ENCODE measurements at regions not wholly inside any gene's neighbourhood (a gene's known extent, or its start where the extent isn't known, plus 50 kb on each side); places are given as distances from the start of the nearest gene placed in this dataset.
A peak's percentile ranks its signal among the peaks of the same experiment; 100 is the strongest.

DNA sequence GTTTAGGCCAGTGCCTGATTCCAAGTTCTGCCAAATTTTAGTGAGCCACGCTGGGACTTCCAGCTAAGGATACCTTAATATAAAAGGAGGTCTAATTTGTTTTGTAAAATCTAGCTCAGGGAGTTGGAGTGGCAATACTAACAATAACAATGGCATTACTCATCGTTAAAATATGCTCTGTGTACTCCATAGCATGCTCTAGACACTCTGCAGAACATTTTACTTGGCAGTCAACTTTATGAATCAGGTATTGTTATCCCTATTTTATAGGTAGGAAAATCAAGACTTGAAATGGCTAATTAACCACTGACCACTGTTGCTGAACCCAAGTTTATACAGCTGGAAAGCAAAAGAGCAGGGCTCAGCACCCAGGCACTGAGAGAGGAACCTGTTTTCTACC lies 485.0 kb upstream of the KIRREL3 start:
- 55 to 71% methylated on average over 2 of the region's 2 CpGs for WGBS, 2 donors
- ATAC-seq (ENCODE audit: insufficient read depth, low FRiP score): no peak

DNA sequence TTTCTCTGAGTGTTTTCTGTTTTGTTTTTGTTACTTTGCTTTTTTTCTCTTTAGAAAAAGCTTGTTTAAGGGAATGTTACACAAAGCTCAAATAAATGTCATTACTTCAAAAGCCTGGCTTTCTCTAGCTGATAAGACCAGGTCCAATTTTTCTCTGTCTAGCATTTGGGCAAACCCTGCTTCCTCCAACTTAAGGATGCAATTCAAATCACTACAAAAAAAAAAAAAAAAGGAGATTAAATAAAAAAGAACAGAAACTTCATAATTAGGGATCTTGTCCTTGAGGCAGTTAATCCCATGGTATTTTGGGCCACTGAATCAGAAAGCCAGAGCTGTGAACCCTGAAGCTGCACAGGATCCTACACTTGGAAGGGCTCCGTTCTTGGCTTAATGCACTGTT lies 480.8 kb upstream of the KIRREL3 start:
- Histone ChIP-seq H3K27me3 (ENCODE audit: control insufficient read depth in 3 of 3, insufficient read depth in 3 of 3, low read length in 2 of 3) (no peaks in the 10 kb centered on the region), H3K4me1 (ENCODE audit: control insufficient read depth in 5 of 5, insufficient read depth in 5 of 5, low read length in 5 of 5) (no peaks in the 10 kb centered on the region), H3K9ac (ENCODE audit: insufficient read depth in 1 of 2, low read length in 2 of 2) (no peak overlapping the region), H3K4me3 (no peak overlapping the region), H3K9me3 (ENCODE audit: control insufficient read depth in 4 of 4, insufficient read depth in 3 of 4, low read length in 3 of 4) (no peaks in the 10 kb centered on the region), H3K27ac (ENCODE audit: low read depth in 1 of 2, low read length in 1 of 2) (no peak overlapping the region), H3K36me3 (ENCODE audit: control insufficient read depth in 4 of 4, insufficient read depth in 4 of 4, low read length in 4 of 4) (no peaks in the 10 kb centered on the region)
- ATAC-seq (ENCODE audit: insufficient read depth, low FRiP score) (no peak), DNase-seq (peak in 1 of 3 donors; percentile 22)
- TF ChIP-seq, protein P1, sequence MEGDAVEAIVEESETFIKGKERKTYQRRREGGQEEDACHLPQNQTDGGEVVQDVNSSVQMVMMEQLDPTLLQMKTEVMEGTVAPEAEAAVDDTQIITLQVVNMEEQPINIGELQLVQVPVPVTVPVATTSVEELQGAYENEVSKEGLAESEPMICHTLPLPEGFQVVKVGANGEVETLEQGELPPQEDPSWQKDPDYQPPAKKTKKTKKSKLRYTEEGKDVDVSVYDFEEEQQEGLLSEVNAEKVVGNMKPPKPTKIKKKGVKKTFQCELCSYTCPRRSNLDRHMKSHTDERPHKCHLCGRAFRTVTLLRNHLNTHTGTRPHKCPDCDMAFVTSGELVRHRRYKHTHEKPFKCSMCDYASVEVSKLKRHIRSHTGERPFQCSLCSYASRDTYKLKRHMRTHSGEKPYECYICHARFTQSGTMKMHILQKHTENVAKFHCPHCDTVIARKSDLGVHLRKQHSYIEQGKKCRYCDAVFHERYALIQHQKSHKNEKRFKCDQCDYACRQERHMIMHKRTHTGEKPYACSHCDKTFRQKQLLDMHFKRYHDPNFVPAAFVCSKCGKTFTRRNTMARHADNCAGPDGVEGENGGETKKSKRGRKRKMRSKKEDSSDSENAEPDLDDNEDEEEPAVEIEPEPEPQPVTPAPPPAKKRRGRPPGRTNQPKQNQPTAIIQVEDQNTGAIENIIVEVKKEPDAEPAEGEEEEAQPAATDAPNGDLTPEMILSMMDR (IDR thresholded peaks at IDR 0.05; ENCODE audit: control extremely low read depth, extremely low read depth): no peak
- 71 to 78% methylated on average over 1 of the region's 1 CpG for WGBS, 2 donors

More for the DNA sequence above, 485.0 kb upstream of the KIRREL3 start:
- H3K9me3 ChIP-seq (ENCODE audit: control insufficient read depth in 4 of 4, insufficient read depth in 3 of 4, low read length in 3 of 4): peaks cover 0 to 3% (median 0%) of the 10 kb centered on the region in 4 donors
- no peaks in the 10 kb centered on the region for H3K27me3 ChIP-seq (ENCODE audit: control insufficient read depth in 3 of 3, insufficient read depth in 3 of 3, low read length in 2 of 3)
- no peak overlapping the region for H3K4me3 ChIP-seq
- H3K27ac ChIP-seq (ENCODE audit: low read depth in 1 of 2, low read length in 1 of 2): no peak overlapping the region
- H3K9ac ChIP-seq (ENCODE audit: insufficient read depth in 1 of 2, low read length in 2 of 2): no peak overlapping the region
- no peaks in the 10 kb centered on the region for H3K4me1 ChIP-seq (ENCODE audit: control insufficient read depth in 5 of 5, insufficient read depth in 5 of 5, low read length in 5 of 5)
- H3K36me3 ChIP-seq (ENCODE audit: control insufficient read depth in 4 of 4, insufficient read depth in 4 of 4, low read length in 4 of 4): no peaks in the 10 kb centered on the region
- DNase-seq: no peak
- TF ChIP-seq, protein P1 (IDR thresholded peaks at IDR 0.05; ENCODE audit: control extremely low read depth, extremely low read depth): no peak

DNA sequence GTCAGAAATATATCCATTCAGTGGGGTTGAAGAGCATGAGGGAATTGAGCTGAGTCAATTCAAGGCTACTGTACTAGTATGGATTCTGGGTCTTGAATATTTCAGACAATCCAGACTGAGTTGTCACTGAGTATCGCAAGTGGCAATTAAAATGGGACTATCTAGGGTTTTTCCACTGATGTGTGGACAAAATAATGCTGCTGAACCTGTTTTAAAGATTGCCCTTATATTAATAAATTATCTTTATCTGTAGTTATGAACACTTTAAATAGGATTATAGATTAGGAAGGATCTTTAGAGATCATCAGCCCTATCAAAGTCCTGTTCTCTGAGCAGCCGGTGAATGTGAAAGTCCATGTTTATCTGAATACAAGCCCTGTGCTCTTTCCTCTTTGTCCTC lies 478.3 kb upstream of the KIRREL3 start:
- Histone ChIP-seq H3K9ac (ENCODE audit: insufficient read depth in 1 of 2, low read length in 2 of 2) (no peak overlapping the region), H3K27ac (ENCODE audit: low read depth in 1 of 2, low read length in 1 of 2) (no peak overlapping the region), H3K4me1 (ENCODE audit: control insufficient read depth in 5 of 5, insufficient read depth in 5 of 5, low read length in 5 of 5) (no peaks in the 10 kb centered on the region), H3K4me3 (no peak overlapping the region), H3K9me3 (ENCODE audit: control insufficient read depth in 4 of 4, insufficient read depth in 3 of 4, low read length in 3 of 4) (no peaks in the 10 kb centered on the region), H3K27me3 (ENCODE audit: control insufficient read depth in 3 of 3, insufficient read depth in 3 of 3, low read length in 2 of 3) (no peaks in the 10 kb centered on the region), H3K36me3 (ENCODE audit: control insufficient read depth in 4 of 4, insufficient read depth in 4 of 4, low read length in 4 of 4) (no peaks in the 10 kb centered on the region)
- DNase-seq (no peak), ATAC-seq (ENCODE audit: insufficient read depth, low FRiP score) (no peak)
- TF ChIP-seq, protein P1 (IDR thresholded peaks at IDR 0.05; ENCODE audit: control extremely low read depth, extremely low read depth): no peak
- WGBS, 2 donors: 93% methylated on average over 2 of the region's 2 CpGs

DNA sequence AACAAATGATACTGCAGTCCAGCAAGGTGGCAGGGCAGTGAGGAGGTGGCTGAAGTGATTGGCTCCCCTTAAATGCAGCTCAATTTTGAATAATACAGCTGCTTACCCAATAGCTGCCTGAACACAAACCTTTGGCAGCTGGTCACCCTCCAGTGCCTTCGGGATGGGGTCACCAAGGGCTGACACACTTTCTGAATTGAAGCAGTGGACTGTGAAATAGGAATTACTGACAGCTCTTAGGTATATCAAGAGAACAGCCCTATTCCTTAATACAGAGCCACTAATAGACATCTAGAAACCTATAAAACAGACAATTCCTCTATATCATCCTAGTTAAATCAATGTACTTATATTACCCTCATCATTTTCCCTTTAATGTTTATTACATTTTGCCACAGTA lies 474.2 kb upstream of the KIRREL3 start:
- H3K9me3 ChIP-seq (ENCODE audit: control insufficient read depth in 4 of 4, insufficient read depth in 3 of 4, low read length in 3 of 4): no peaks in the 10 kb centered on the region
- WGBS, 2 donors: 67 to 79% methylated on average over 1 of the region's 1 CpG
- H3K4me1 ChIP-seq (ENCODE audit: control insufficient read depth in 5 of 5, insufficient read depth in 5 of 5, low read length in 5 of 5): no peaks in the 10 kb centered on the region
- no peak overlapping the region for H3K4me3 ChIP-seq
- no peak overlapping the region for H3K27ac ChIP-seq (ENCODE audit: low read depth in 1 of 2, low read length in 1 of 2)
- H3K27me3 ChIP-seq (ENCODE audit: control insufficient read depth in 3 of 3, insufficient read depth in 3 of 3, low read length in 2 of 3): no peaks in the 10 kb centered on the region
- H3K9ac ChIP-seq (ENCODE audit: insufficient read depth in 1 of 2, low read length in 2 of 2): no peak overlapping the region
- no peak for ATAC-seq (ENCODE audit: insufficient read depth, low FRiP score)
- TF ChIP-seq, protein P1 (IDR thresholded peaks at IDR 0.05; ENCODE audit: control extremely low read depth, extremely low read depth): no peak
- DNase-seq: no peak
- no peaks in the 10 kb centered on the region for H3K36me3 ChIP-seq (ENCODE audit: control insufficient read depth in 4 of 4, insufficient read depth in 4 of 4, low read length in 4 of 4)
